Cardiac muscle cell (in vitro differentiated cells and primary cell): ENCODE measurements at regions not wholly inside any gene's neighbourhood (a gene's known extent, or its start where the extent isn't known, plus 50 kb on each side); places are given as distances from the start of the nearest gene placed in this dataset.
A peak's percentile ranks its signal among the peaks of the same experiment; 100 is the strongest.

Experiments used
- DNase-seq, 2 donors: peaks; one replicate each; pipeline versions ENCODE4 v3.0.0 to v3.0.0-alpha.2; 2010 to 2017; ENCODE audit warnings: low read depth in 1 of 2, low spot score in 1 of 2
- H3K27ac ChIP-seq: fragments of 200-600 bp; sonication (generic); 2 replicates; pipeline ENCODE4 v1.5.1; 2016
- H3K27me3 ChIP-seq: fragments of 200-600 bp; sonication (generic); 2 replicates; pipeline ENCODE4 v1.6.0; 2016; ENCODE audit warnings: control low read depth
- H3K36me3 ChIP-seq: fragments of 200-600 bp; sonication (generic); 2 replicates; pipeline ENCODE4 v1.5.1; 2016; ENCODE audit warnings: control low read depth
- H3K4me1 ChIP-seq: fragments of 200-600 bp; sonication (generic); 2 replicates; pipeline ENCODE4 v1.8.1; 2017; ENCODE audit warnings: low read depth, mild to moderate bottlenecking, mixed run types
- H3K4me3 ChIP-seq: fragments of 200-600 bp; sonication (generic); 2 replicates; pipeline ENCODE4 v1.5.1; 2016; ENCODE audit warnings: mild to moderate bottlenecking
- H3K9me3 ChIP-seq: fragments of 200-600 bp; sonication (generic); 2 replicates; pipeline ENCODE4 v1.5.1; 2017; ENCODE audit warnings: low read depth, mild to moderate bottlenecking, control low read depth
- CTCF ChIP-seq: IDR thresholded peaks from 2 replicates; pipeline ENCODE4 v1.5.1; 2012; ENCODE audit warnings: low read depth, mild to moderate bottlenecking, low read length

GRCh38 chr3:16031434-16031833 lies 143.0 kb upstream of the GALNT15 start:
- Histone ChIP-seq H3K27me3 (no peaks in the 10 kb centered on the region), H3K9me3 (no peaks in the 10 kb centered on the region), H3K4me3 (no peak overlapping the region), H3K4me1 (no peaks in the 10 kb centered on the region), H3K27ac (no peak overlapping the region), H3K36me3 (no peaks in the 10 kb centered on the region)
- no peak for TF ChIP-seq CTCF
- no peak for DNase-seq

GRCh38 chr3:16033889-16034687 lies 140.4 kb upstream of the GALNT15 start:
- H3K4me1 ChIP-seq = no peaks in the 10 kb centered on the region
- H3K27me3 ChIP-seq = no peaks in the 10 kb centered on the region
- H3K27ac ChIP-seq = no peak overlapping the region
- no peaks in the 10 kb centered on the region for H3K9me3 ChIP-seq
- TF ChIP-seq CTCF = no peak
- H3K36me3 ChIP-seq = no peaks in the 10 kb centered on the region
- no peak for DNase-seq
- no peak overlapping the region for H3K4me3 ChIP-seq

- Histone ChIP-seq H3K27me3 (no peaks in the 10 kb centered on the region), H3K9me3 (no peaks in the 10 kb centered on the region), H3K27ac (no peak overlapping the region), H3K36me3 (no peaks in the 10 kb centered on the region), H3K4me1 (no peaks in the 10 kb centered on the region), H3K4me3 (no peak overlapping the region)
- TF ChIP-seq CTCF = no peak
- no peak for DNase-seq
Measured at GRCh38 chr3:16040991-16041390, 133.5 kb upstream of the GALNT15 start.

GRCh38 chr3:16048435-16049318 lies 125.8 kb upstream of the GALNT15 start:
- TF ChIP-seq CTCF = peak; percentile 68
- Histone ChIP-seq H3K4me3 (no peak overlapping the region), H3K9me3 (no peaks in the 10 kb centered on the region), H3K36me3 (no peaks in the 10 kb centered on the region), H3K27ac (no peak overlapping the region), H3K4me1 (no peaks in the 10 kb centered on the region), H3K27me3 (no peaks in the 10 kb centered on the region)
- DNase-seq = peak; percentile 69 to 85

GRCh38 chr3:16050641-16051467 lies 123.6 kb upstream of the GALNT15 start:
- Histone ChIP-seq H3K27me3 (no peaks in the 10 kb centered on the region), H3K9me3 (no peaks in the 10 kb centered on the region), H3K36me3 (no peaks in the 10 kb centered on the region), H3K27ac (no peak overlapping the region), H3K4me1 (peaks cover 9% of the 10 kb centered on the region), H3K4me3 (no peak overlapping the region)
- TF ChIP-seq CTCF = no peak
- DNase-seq = no peak
